HCT116 (cell line): ENCODE measurements at regions not wholly inside any gene's neighbourhood (a gene's known extent, or its start where the extent isn't known, plus 50 kb on each side); places are given as distances from the start of the nearest gene placed in this dataset.
"Not testable (repeated sequence)": the region's sequence is repeated elsewhere in the genome, so short reads cannot be mapped to it uniquely, and the experiment has no call there.

Experiments
- ATAC-seq: fragments of 200-7000 bp; cut with Tn5 transposase; 2 replicates; pipeline ENCODE4 v1.9.1; 2020; ENCODE audit warnings: mild to moderate bottlenecking, moderate library complexity
- BruUV-seq: library from RNA; stranded (reverse); fragments of 400-500 nt; replicated peaks from 2 replicates; lab custom pipeline; 2021; lab: Mats Ljungman, UMichigan
- CTCF ChIA-PET: fragments of 300-600 bp; sonication (Branson Sonifier 250); formaldehyde crosslinking; loops from one replicate; lab custom pipeline; 2021; ENCODE audit warnings: antibody characterized with exemption; lab: Charles Lee
- POLR2A ChIA-PET: fragments of 300-600, 350-600 bp; sonication (Branson Sonifier 250); formaldehyde crosslinking; loops from one replicate; lab custom pipeline; 2021; ENCODE audit warnings: antibody characterized with exemption; lab: Charles Lee
- RAD21 ChIA-PET, 2 experiments: fragments of 300-600 bp; sonication (Branson Sonifier 250); formaldehyde crosslinking; loops; one replicate each; lab custom pipeline; 2023; ENCODE audit warnings: low total read pairs in 2 of 2; ENCODE audit not compliant: uncharacterized antibody in 2 of 2, unreplicated experiment in 2 of 2, low non-redundant PET in 1 of 2; lab: Charles Lee
- DNase-seq: peaks from one replicate; pipeline ENCODE4 v3.0.0-alpha.2; 2010; ENCODE audit warnings: low read depth, low spot score
- H2AFZ ChIP-seq: fragments of 200-600 bp; shearing (Covaris generic), sonication (generic); 2 replicates; pipeline ENCODE4 v1.6.1; 2017; ENCODE audit warnings: low read depth, mixed run types, mixed read lengths, antibody characterized with exemption, low read length; ENCODE audit not compliant: poor library complexity, severe bottlenecking
- H3K27ac ChIP-seq: 2 replicates; pipeline ENCODE4 v1.5.1; 2012; ENCODE audit warnings: low read depth, low read length
- H3K27me3 ChIP-seq: fragments of 200-600 bp; sonication (generic); 2 replicates; pipeline ENCODE4 v1.6.1; 2016; ENCODE audit warnings: mixed run types, low read length, mixed read lengths; ENCODE audit not compliant: insufficient read depth
- H3K36me3 ChIP-seq, 2 experiments: fragments of 200-500 bp in 1 of 2; fragments of 200-600 bp in 1 of 2; sonication (Bioruptor generic) in 1 of 2; sonication (generic) in 1 of 2; 2 replicates each; pipeline versions ENCODE4 v1.5.1 to v1.6.1; 2014 to 2016; ENCODE audit warnings: low read length in 2 of 2, inconsistent platforms in 1 of 2, mixed read lengths in 1 of 2, mixed run types in 1 of 2; ENCODE audit not compliant: insufficient read depth in 2 of 2, control insufficient read depth in 1 of 2
- H3K4me1 ChIP-seq, 2 experiments: fragments of 200-600 bp in 1 of 2; sonication (generic) in 1 of 2; 2 replicates each; pipeline versions ENCODE4 v1.5.1 to v1.6.1; 2012 to 2017; ENCODE audit warnings: low read length in 2 of 2, inconsistent platforms in 1 of 2, mild to moderate bottlenecking in 1 of 2, mixed read lengths in 1 of 2, mixed run types in 1 of 2, moderate library complexity in 1 of 2; ENCODE audit not compliant: insufficient read depth in 2 of 2, control insufficient read depth in 1 of 2
- H3K4me2 ChIP-seq: fragments of 200-600 bp; sonication (generic); 2 replicates; pipeline ENCODE4 v1.6.1; 2017; ENCODE audit warnings: mixed run types, low read length, mixed read lengths
- H3K4me3 ChIP-seq, 2 experiments: fragments of 200-600 bp in 1 of 2; sonication (generic) in 1 of 2; replicated peaks in 1 of 2; 2 replicates each; pipeline ENCODE4 v1.5.1; 2011 to 2016; ENCODE audit warnings: low read length in 2 of 2, control low read depth in 1 of 2, low read depth in 1 of 2, mild to moderate bottlenecking in 1 of 2, mixed read lengths in 1 of 2, mixed run types in 1 of 2
- H3K79me2 ChIP-seq: fragments of 200-600 bp; sonication (generic); 2 replicates; pipeline ENCODE4 v1.6.1; 2017; ENCODE audit warnings: mild to moderate bottlenecking, mixed run types, low read length, moderate library complexity, mixed read lengths; ENCODE audit not compliant: insufficient read depth
- H3K9ac ChIP-seq: fragments of 200-600 bp; sonication (generic); 2 replicates; pipeline ENCODE4 v1.6.1; 2016; ENCODE audit warnings: low read length, mixed read lengths
- H3K9me2 ChIP-seq: fragments of 200-600 bp; sonication (generic), shearing (Covaris generic); 2 replicates; pipeline ENCODE4 v1.6.1; 2017; ENCODE audit warnings: mixed run types, mild to moderate bottlenecking, moderate library complexity; ENCODE audit not compliant: insufficient read depth
- H3K9me3 ChIP-seq, 2 experiments: fragments of 200-500 bp in 1 of 2; fragments of 200-600 bp in 1 of 2; sonication (Bioruptor generic) in 1 of 2; sonication (generic) in 1 of 2; 2 replicates each; pipeline ENCODE4 v1.6.1; 2014 to 2017; ENCODE audit warnings: low read length in 2 of 2, mixed read lengths in 2 of 2, inconsistent platforms in 1 of 2, low read depth in 1 of 2, mild to moderate bottlenecking in 1 of 2, mixed run types in 1 of 2, moderate library complexity in 1 of 2; ENCODE audit not compliant: control insufficient read depth in 1 of 2, insufficient read depth in 1 of 2
- H4K20me1 ChIP-seq: fragments of 200-600 bp; sonication (generic), shearing (Covaris generic); 2 replicates; pipeline ENCODE4 v1.6.1; 2017; ENCODE audit warnings: mixed run types, mild to moderate bottlenecking, moderate library complexity; ENCODE audit not compliant: insufficient read depth
- CBX3 ChIP-seq: IDR thresholded peaks from 2 replicates; pipeline ENCODE4 v1.6.1; 2012; ENCODE audit warnings: low read depth
- CEBPB ChIP-seq: IDR thresholded peaks from 2 replicates; pipeline ENCODE4 v1.6.1; 2012; ENCODE audit warnings: low read depth
- EGR1 ChIP-seq: IDR thresholded peaks from 2 replicates; pipeline ENCODE4 v1.6.1; 2012; ENCODE audit warnings: low read depth
- ELF1 ChIP-seq: IDR thresholded peaks from 2 replicates; pipeline ENCODE4 v1.6.1; 2012; ENCODE audit warnings: low read depth, borderline replicate concordance
- EZH2 ChIP-seq: fragments of 200-600 bp; sonication (generic); IDR thresholded peaks from 2 replicates; pipeline ENCODE4 v1.6.1; 2017; ENCODE audit warnings: antibody characterized with exemption, mixed run types
- EZH2phosphoT487 ChIP-seq: fragments of 200-600 bp; IDR thresholded peaks from 2 replicates; pipeline ENCODE4 v1.6.1; 2018; ENCODE audit warnings: antibody characterized with exemption, borderline replicate concordance
- FOSL1 ChIP-seq: IDR thresholded peaks from 2 replicates; pipeline ENCODE4 v1.6.1; 2012; ENCODE audit warnings: low read depth
- POLR2A ChIP-seq: IDR thresholded peaks from 2 replicates; pipeline ENCODE4 v1.7.0; 2011; ENCODE audit warnings: borderline replicate concordance; ENCODE audit not compliant: insufficient read depth, insufficient read length; ENCODE audit errors: extremely low read depth
- SIN3A ChIP-seq: IDR thresholded peaks from 2 replicates; pipeline ENCODE4 v1.6.1; 2012; ENCODE audit warnings: low read depth
- SP1 ChIP-seq: IDR thresholded peaks from 2 replicates; pipeline ENCODE4 v1.6.1; 2012; ENCODE audit warnings: low read depth
- SRF ChIP-seq: IDR thresholded peaks from 2 replicates; pipeline ENCODE4 v1.6.1; 2012; ENCODE audit warnings: low read depth
- TCF7L2 ChIP-seq: IDR thresholded peaks from 2 replicates; pipeline ENCODE4 v1.7.0; 2011; ENCODE audit warnings: borderline replicate concordance, inconsistent platforms; ENCODE audit not compliant: insufficient read depth, insufficient read length; ENCODE audit errors: extremely low read depth
- ZBTB33 ChIP-seq: IDR thresholded peaks from 2 replicates; pipeline ENCODE4 v1.6.1; 2011; ENCODE audit warnings: mild to moderate bottlenecking, low read length, moderate library complexity; ENCODE audit not compliant: insufficient replicate concordance; ENCODE audit errors: extremely low read depth
- ZFX ChIP-seq: fragments of 450-650 bp; IDR thresholded peaks from 2 replicates; pipeline ENCODE4 v1.6.1; 2017
- intact Hi-C: fragments of 100-400 bp; cut with micrococcal nuclease; formaldehyde crosslinking; loops from 2 replicates; pipeline ENCODE4 v1.10.0; 2022
- TF ChIP-seq, protein P1 (sequence below): IDR thresholded peaks from 2 replicates; pipeline ENCODE4 v1.6.1; 2012

DNA sequence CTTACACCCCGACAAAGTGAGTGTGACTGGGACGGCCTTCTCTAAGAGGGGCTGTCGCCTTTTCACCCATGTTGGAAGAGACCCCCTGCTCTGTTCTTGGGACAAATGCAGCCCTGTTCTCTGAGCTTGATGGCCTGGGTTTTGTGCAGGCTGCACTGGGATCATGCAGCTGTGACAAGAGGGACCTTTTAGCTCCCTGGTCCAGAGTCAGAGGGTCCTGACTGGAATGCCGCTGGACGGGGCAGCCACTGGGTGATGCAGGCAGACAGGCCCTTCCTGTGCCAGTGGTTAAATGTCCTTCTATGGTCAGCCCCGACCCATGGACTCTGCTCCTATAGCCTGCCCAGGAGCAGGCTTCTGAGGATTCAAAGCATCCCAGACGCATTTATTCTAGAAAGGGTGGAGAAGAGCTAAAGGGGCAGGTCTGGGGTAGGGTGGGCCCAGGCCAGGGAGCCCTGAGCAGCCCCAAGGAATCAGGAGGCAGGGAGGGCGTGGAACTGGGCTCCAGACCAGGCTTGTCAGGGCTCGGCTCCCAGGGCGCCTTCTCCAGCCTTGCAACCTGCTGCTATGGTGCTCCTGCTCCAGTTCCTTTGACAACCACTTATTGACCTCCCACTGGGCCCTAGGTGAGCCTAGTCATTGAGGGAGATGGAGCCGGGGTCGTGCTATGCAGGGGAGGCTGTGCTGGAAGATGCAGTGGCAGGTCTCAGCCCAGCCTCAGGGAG, 277.9 kb upstream of the HS6ST1 start (continued):
- no peak for TF ChIP-seq EZH2
- no peak for TF ChIP-seq FOSL1
- TF ChIP-seq EZH2phosphoT487, result no peak
- TF ChIP-seq, protein P1, sequence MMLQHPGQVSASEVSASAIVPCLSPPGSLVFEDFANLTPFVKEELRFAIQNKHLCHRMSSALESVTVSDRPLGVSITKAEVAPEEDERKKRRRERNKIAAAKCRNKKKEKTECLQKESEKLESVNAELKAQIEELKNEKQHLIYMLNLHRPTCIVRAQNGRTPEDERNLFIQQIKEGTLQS, result no peak
- TF ChIP-seq ZFX, result no peak
- TF ChIP-seq SRF, result no peak
- no peak for TF ChIP-seq POLR2A
- no peak for TF ChIP-seq CEBPB
- TF ChIP-seq SP1, result no peak
- TF ChIP-seq ELF1, result no peak
- no peak for TF ChIP-seq CBX3

DNA sequence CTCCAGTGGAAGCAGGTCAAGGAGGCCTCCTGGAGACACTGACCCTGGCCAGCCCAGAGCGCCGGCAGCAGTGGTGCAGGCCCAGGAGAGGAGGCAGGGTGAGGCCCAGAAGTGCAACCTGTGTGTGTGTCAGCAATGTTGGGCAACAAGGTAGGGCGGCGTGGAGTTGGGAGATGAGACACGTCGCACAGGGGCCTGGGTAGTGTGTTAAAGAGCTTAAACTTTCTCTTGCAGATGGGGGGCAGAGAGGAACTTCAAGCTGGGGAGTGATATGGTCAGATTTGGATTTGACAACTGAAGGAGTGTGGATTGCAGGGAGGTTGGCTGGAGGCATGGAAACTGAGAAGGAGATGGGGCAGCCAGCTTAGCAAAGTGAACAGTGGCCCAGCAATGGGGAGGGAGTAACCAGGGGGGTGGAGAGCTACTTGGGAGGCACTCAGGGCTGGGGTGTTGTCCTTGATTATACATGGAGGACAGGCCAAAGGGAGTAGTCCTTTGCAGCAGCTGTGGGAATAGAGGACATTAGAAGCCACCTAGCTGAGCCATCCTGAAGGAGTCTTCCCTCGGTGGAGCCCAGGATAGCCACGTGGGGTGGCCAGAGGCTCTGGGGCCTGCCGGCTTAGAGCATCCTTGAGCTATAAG, 278.6 kb upstream of the HS6ST1 start:
- TF ChIP-seq EGR1 (no peak), TCF7L2 (no peak), FOSL1 (no peak), EZH2 (no peak), ZBTB33 (no peak), SRF (no peak), SP1 (no peak), SIN3A (no peak)
- TF ChIP-seq, protein P1, result no peak
- H3K9me3 ChIP-seq, result no peaks in the 10 kb centered on the region
- no peak overlapping the region for H2AFZ ChIP-seq
- intact Hi-C loops, result no loop called here
- no peak overlapping the region for H3K4me2 ChIP-seq
- ChIA-PET RAD21 (no interaction called here), CTCF (no interaction called here), POLR2A (no interaction called here)
- no peak overlapping the region for H3K9ac ChIP-seq
- H3K27ac ChIP-seq, result no peak overlapping the region
- H4K20me1 ChIP-seq, result no peaks in the 10 kb centered on the region
- no peaks in the 10 kb centered on the region for H3K79me2 ChIP-seq
- 0 out of 2 replicates have a peak, but pooled peaks cover 2% of the 10 kb centered on the region for H3K27me3 ChIP-seq
- no peaks in the 10 kb centered on the region for H3K36me3 ChIP-seq
- no TSS peak for BruUV-seq
- DNase-seq, result no peak
- ATAC-seq, result no peak
- no peaks in the 10 kb centered on the region for H3K9me2 ChIP-seq
- H3K4me3 ChIP-seq, result no peak overlapping the region
- no peaks in the 10 kb centered on the region for H3K4me1 ChIP-seq

GRCh38 chr2:128598260-128598659, 279.6 kb upstream of the HS6ST1 start:
- H2AFZ ChIP-seq, H3K9me2 ChIP-seq, H3K9me3 ChIP-seq, RAD21 ChIA-PET, H4K20me1 ChIP-seq, DNase-seq, ATAC-seq, BruUV-seq, H3K4me1 ChIP-seq, POLR2A ChIA-PET, CTCF ChIA-PET, H3K27me3 ChIP-seq, intact Hi-C loops, H3K79me2 ChIP-seq, H3K4me2 ChIP-seq, H3K27ac ChIP-seq, H3K36me3 ChIP-seq, H3K4me3 ChIP-seq, H3K9ac ChIP-seq: not testable (repeated sequence)
